Hematopoietic multipotent progenitor cell treated with erythropoietin and hydrocortisone succinate and interleukin-3 and kit ligand, for 6 days (in vitro differentiated cells): ENCODE measurements at regions not wholly inside any gene's neighbourhood (a gene's known extent, or its start where the extent isn't known, plus 50 kb on each side); places are given as distances from the start of the nearest gene placed in this dataset.
A peak's percentile ranks its signal among the peaks of the same experiment; 100 is the strongest.
"Not testable (repeated sequence)": the region's sequence is repeated elsewhere in the genome, so short reads cannot be mapped to it uniquely, and the experiment has no call there.

ENCODE experiments used
- DNase-seq: peaks from one replicate; pipeline ENCODE4 v3.0.0-alpha.2; 2015

DNA sequence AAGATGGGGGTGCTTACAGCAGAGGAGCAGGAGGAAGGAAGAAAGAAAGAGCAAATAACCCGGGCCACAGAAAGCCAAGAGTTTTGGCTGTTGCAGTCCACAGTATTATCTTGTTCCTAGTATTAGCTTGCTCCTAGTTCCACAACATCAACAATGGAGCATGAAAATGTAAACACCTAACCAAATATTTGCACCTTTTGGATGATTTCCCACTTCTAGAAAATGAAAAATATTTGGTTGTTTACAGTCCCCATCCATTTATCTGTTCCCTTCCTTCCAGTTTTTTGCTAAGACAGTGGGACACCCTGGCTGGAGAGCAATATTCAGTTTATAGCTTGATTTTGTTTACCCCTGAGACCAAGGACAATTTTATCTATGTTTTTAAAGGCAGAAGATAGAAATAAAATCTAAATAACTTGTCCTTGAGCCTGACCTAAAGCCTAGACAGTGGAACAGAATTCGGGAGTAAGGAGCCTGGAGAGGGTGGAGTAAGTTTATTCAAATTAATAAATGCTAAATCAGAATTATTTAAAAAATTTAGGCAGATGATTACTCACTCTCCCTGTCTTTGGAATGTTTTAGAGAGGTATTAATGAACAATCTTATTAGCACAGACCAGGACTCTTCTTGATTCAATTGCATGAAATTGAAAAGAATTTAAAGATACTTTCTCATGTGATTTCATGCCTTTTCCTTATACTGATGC lies 51.6 kb downstream of the RESF1 start:
- DNase-seq: no peak

DNA sequence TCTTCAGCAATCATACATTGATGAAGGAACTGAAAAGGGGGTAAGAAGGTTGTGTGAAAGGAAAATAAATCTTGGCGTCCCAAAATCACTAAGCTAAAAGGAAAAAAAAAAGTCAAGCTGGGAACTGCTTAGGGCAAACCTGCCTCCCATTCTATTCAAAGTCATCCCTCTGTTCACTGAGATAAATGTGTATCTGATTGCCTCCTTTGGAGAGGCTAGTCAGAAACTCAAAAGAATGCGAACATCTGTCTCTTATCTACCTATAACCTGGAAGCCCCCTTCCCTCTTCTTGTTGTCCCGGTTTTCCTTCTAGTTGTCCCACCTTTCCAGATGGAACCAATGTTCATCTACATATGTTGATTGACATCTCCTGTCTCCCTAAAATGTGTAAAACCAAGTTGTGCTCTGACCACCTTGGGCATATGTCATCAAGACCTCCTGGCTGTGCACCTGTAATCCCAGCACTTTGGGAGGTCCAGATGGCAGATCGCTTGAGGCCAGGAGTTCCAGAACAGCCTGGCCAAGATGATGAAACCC lies 53.1 kb downstream of the RESF1 start:
- DNase-seq: no peak

DNA sequence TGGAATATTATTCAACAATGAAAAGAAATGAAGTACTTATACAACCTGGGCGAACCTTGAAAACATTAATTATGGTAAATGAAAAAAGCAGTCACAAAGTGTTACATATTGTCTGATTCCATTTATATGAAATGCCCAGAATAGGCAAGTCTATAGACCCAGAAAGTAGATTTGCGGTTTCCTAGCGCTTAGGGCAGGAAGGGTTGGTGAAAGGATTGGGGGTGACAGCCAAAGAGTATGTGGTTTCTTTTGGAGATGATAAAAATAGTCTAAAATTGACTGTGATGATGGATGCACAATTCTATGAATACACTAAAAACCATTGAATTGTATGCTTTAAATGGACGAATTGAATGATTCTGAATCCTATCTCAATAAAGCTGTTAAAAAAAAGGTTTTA lies 55.8 kb downstream of the RESF1 start:
- DNase-seq: peak; percentile 72

DNA sequence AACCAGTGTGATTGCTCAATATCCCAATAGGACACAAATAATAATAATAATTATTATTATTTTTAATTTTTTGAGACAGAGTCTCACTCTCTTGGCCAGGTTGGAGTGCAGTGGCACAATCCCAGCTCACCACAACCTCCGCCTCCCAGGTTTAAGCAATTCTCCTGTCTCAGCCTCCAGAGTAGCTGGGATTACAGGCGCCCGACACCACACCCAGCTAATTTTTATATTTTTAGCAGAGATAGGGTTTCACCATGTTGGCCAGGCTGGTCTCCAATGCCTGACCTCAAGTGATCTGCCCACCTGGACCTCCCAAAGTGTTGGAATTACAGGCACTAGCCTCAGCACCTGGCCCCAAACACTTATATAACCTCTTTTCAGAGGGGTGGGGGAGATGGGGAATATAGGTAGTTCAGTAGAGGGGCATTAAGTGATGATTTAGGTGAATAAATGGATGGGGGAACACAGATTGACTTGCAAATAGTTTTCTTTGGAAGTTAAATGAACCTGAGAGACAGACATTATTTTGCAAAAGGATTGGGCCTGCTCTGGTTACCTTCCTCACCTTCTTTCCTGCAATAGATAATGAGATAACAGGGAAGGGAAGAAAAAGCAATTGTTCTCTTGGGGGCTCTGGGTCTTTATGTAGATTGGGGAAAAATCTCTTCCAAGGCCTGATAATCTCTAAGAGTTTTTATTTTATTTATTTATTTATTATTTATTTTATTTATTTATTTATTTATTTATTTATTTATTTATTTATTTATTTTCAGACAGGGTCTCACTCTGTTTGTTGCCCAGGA lies 57.7 kb downstream of the RESF1 start:
- DNase-seq: no peak

DNA sequence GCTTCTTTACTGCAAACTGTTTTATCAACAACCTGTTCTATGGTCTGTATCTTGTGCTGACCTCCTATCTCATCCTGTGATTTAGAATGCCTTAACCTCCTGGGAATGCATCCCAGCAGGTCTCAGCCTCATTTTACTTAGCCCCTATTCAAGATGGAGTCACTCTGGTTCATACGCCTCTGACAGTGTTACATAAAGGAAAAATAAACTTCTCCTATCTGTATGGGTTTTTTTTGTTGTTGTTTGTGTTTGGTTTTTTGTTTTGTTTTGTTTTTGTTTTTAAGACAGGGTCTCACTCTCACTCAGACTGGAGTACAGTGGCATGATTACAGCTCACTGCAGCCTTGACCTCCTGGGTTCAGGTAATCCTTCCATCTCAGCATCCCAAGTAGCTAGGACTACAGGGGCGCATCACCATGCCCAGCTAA lies 62.1 kb downstream of the RESF1 start:
- DNase-seq: no peak

DNA sequence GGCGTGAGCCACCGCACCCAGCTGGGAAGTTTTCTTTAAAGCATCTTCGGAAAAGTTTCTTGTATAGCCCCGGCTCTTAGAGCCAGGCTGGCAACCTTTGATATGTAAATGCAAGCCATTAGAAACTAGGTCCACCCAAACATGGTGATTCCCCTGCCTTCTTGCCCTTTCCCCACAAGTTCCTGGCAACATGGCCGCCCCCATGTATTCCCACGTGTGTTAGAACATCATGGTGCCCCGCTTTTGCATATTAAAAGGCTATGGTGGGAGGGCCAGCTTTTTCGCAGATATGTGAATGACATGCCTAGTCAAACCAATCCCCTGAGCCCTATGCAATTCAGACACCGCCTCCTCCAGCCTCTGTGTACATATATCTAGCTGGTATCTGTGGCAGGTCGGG lies 63.2 kb downstream of the RESF1 start:
- not testable (repeated sequence) for DNase-seq

DNA sequence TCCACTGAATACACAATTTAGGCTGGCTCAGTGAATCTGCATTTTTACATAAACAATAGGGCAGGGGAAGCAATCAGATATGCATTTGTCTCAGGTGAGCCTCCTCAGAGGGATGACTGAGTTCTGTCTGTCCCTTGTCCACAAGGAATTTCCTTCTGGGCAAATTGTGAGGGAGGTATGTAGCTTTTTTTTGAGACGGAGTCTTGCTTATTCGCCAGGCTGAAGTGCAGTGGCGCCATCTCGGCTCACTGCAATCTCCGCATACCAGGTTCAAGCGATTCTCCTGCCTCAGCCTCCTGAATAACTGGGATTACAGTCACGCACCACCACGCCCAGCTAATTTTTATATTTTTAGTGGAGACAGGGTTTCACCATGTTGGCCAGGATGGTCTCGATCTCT lies 64.6 kb downstream of the RESF1 start:
- not testable (repeated sequence) for DNase-seq

DNA sequence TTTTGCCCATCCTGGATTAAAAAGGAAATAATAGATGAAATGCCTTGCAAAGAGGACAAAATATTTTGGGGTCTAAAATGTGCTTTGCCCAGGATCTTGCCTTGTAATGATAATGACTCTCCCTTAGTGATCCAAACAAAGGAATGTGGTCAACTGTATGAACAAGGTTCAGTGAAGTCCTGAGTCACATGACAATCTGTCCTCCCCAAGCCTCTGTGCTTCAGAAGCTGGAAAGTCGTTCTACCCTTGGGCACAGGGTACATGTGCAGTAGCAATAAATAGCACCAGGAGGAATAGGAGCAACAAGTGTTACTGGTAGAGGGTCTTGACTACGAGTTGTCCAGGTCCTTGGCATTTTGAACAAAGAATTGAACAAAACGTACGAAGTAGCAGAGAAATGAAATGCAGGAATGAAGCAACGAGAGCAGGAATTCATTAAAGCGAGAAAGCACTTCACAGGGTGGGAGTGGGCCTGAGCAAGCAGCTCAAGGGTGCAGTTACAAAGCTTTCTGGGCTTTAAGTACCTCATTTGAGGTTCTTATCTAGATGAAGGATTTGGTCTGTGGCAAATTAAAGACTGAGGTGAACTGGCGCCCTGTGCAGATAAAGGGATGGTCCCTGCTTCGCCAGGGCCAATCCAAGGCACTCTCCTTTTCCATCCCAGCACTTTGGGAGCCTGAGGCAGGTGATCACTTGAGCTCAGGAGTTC lies 65.8 kb downstream of the RESF1 start:
- no peak for DNase-seq

DNA sequence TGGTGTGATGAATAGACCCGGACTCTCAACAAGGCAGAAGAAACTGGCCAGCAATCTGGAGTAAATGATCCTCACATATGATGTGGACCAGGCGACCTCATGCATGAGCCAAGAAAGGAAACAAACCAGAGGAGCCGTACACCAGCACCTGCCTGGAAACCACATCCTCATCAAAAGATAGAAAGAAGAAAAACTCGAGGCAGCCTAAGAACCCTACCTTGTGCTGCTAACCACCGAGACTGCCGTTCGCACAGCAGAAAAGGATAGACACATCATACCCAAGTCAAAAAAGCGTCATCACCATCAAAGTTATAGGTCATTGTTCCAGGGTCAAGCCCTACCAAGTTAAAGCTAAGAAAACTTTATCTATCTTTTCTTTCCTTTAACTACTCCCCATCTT lies 66.7 kb downstream of the RESF1 start:
- no peak for DNase-seq

DNA sequence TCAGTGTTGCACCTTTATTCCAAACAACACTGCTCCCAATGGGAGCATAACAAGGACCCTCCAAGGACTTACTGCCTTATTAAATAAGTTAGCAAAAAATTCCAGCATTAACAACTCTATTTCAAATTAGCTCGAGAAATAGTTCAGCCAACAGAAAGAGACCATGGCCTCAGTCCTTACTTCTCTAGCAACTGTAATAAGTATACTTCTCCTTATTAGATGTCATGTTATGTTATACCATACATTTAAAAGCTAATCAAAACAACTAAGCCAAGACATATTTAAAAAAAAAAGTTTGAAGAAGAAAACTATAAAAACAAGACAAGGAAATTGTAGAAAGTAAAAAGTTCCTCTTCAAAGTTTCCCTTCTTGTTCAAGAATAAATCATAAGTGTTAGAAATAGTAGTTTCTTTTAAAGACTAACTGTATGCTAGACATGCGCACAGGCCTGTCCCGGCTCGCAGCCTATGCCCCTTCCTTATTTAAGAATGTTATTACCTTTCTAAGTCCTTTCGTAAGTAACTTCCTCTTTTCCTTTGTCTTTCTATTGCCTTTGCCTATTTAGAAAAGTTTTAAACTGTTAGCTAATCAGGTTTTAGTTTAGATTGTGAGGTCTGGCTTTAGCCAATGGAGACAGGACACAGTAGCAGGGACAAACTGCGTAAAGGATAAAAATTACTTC lies 68.6 kb downstream of the RESF1 start:
- peak; percentile 48 for DNase-seq

DNA sequence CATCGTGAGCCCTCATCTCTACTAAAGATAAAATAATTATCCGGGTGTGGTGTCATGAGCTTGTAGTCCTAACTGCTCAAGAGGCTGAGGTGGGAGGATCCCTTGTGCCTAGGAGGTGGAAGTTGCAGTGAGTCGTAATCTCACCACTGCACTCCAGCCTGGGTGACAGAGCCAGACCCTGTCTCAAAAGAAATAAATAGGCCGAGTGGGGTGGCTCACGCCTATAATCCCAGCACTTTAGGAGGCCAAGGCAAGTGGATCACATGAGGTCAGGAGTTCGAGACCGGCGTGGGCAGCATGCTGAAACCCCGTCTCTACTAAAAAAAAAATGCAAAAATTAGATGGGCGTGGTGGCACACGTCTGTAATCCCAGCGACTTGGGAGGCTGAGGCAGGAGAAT lies 70.9 kb downstream of the RESF1 start:
- peak; percentile 76 for DNase-seq

DNA sequence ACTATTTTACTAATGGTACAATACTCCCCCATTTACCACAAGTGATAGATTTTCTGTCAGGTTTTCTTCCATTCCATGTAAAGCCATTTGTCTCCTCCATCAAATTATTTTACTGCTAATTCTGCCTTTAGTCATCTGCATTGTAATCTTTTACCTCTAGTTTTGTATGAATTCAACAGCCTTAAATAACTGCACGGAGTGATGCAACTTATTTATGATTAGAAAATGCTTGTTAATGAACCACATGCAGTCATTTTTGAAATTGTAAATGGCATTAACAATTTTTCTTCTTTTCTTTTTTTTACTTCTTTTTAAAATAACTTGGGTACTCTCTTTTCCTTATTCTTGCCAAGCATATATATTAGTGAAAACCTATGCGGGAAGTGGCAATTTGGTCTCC lies 71.5 kb downstream of the RESF1 start:
- DNase-seq: no peak

DNA sequence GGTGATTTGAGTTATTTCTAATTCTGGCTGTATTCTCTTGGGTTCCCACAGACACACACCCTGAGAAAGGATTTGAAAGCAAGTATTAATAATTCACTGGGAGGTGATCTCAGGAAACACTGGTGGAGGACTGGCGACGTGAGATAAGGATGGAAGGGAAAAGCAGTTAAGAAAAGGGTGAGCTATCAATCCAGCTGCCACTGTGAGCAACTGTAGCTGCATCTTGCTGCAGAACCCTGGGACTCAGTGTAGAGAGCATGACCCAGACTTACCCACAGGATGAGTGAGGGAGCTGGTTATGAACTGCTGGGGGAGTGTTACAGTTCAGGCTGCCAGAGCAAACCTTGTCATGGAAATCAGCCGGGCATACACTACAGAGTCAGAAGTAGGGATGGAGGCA lies 71.9 kb downstream of the RESF1 start:
- DNase-seq: peak; percentile 97

DNA sequence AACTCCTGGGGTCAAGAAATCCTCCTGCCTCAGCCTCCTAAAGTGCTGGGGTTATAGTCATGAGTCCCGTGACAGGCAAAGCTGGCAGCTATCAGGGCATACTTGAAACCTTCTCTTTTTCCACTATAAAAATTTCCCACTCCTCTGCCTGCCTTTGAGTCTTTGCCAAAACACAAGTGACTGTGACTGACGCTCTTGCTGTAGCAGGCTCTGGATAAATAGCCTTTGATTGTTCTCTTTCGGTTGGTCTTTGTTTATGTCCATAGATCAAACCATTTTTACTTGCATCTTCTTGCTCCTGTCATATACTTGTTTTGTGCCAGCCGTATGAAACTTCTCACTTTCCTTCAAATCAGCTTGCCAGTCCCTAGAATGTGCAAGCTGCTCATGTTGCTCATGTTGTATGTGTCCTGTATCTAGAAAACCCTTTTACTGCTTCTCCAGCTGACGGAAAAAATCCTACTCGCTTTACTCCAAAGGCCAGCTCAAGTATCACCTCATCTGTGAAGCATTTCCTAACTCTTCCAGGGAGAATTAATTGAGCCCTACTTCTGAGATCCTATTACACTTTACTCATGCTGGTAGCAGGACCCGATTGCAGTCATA lies 73.1 kb downstream of the RESF1 start:
- no peak for DNase-seq

DNA sequence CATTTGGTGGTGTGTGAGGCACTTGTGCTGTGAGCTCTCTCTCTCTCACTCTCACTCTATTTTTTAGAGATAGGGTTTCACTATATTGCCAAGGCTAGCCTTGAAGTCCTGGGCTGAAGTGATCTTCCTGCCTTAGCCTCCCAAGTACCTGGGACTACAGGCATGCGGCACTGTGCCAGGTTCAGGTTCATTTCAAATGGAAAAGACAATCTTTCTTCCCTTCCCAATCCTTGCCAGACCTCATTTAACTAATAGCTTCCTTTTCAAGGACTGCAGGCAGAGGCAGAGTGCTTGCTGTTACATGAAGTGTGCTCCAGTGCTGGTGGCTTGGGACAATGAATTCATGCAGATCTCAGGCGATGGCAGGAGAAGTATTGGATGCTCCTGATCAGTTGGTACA lies 73.2 kb upstream of the BICD1 start:
- no peak for DNase-seq

DNA sequence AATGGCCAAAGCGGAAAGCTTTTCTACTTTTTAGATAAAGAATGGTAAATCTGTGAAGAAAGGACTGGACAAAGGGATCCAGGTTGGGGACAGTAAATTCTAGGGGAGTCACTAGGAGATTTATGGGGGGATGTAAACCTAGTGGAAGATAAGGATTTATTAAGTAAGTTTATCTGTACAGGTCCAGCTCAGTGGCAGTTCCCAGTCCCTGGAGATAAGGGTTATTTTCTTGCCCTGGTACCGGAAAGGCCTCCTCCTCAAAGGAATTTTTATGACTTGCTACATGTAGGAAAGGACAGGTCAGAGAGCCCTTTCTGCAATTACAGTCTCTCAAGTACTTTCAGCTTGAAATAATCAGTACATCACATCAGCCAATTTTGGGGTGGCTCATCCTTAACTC lies 72.6 kb upstream of the BICD1 start:
- no peak for DNase-seq

DNA sequence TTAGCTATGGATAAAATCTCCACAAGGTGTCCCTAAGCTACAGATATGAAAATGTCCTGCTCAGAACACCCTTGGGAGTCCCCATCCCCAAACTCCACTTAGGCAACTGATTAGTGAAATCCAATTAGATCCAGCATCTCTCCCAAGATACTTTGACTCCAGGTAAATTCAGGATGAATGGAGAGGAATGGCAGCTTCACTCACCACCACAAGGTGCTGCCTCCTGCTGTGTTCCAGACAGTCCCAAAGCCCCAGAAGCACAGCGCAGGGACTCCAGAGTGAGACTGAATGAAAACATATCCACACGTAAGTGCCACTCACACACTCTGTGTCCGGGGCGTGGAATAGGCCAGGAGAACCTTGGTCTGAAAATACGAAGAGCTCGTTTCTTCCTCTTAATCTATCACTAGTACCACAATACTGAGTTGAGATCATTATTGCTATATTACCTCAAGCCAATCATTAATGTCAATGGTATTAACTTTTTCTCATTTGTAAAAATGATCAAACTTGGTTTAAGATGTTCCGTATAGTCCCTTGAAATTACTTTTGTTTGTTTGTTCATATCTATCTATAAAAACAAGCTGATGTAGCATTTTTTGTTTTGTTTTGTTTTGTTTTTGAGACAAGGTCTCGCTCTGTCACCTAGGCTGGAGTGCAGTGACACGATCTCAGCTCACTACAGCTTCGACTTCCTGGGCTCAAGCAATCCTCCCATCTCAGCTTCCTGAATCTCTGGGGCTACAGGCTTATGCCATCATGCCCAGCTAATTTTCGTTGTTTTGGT lies 70.0 kb upstream of the BICD1 start:
- no peak for DNase-seq

DNA sequence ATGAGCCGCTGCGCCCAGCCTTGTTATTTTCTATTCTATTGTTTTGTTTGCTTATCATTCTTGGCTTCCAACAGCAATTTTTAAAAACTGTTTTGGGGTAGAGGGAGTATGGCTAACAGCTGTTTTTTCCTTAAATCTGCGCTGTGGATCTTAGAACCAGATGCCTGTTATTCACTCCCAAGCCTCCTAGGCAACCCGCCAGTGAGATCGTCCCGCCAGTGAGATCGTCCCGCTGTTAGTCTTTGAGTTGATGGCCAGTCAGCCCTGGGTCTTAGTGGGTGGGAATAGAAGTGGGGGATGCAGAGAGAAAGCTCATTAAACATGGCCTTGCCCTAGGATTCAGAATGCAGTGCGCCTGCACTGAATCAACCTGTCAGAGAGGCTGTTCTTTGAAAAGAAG lies 67.3 kb upstream of the BICD1 start:
- no peak for DNase-seq

DNA sequence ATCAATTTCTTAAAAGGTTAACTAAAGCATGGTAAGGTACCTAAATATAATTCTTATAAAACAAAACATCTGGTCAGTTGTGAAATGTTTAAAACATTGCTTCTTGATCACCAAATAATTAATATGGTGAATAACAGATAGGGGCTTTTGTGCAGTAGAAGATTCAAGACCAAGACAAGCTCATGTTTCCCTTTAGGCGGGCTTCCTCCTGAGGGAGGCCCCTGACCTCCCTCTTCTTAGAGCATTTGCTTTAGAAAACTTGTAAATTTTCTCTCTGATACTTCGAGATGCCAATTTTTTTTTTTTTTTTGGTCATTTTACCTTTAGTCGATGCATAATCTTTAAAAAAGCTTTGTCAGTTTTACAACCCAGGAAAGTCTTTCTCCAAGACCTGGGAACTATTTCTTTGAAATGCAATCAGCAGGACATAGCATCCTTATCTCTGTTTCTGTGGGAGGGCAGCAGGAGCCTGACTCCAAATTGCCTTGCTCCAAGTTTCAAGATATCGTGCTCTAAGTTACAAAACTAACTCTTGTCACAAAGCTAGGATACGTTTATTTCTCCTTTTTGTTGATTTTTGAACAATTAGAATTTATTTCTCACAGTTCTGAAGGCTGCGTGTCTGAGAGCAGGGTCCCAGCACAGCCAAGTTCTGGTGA lies 66.6 kb upstream of the BICD1 start:
- DNase-seq: peak; percentile 40

DNA sequence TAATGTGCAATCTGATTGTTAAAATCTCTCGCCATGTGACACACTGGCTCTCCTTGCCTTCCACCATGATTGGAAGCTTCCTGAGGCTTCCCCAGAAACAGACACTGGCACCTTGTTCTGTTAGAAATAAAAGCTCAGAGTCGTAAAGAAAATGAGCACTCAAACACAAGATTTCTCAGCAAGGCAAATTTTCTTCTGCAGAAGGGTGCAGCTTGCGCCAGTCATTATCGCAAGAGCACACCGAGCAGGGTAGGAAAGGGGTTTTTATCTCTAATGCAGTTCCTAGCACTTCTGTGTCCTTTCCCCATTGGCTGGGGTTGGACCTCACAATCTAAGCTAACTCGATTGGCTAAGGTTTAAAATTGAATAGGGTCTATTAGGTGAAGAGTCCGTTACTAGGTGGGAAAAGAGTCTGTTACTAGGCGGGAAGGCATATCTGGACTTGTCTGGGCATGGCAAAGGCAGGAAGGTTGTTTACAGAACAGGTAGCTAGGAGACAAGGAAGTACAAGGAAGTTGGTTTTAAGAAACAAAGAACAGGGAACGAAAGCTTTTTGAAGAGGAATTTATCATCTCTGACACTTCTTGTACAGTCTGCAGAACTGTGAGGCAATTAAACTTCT lies 62.6 kb upstream of the BICD1 start:
- DNase-seq: peak; percentile 62
